HCT116 (cell line): ENCODE measurements at regions not wholly inside any gene's neighbourhood (a gene's known extent, or its start where the extent isn't known, plus 50 kb on each side); places are given as distances from the start of the nearest gene placed in this dataset.

Experiments
- ATAC-seq: fragments of 200-7000 bp; cut with Tn5 transposase; 2 replicates; pipeline ENCODE4 v1.9.1; 2020; ENCODE audit warnings: mild to moderate bottlenecking, moderate library complexity
- BruUV-seq: library from RNA; stranded (reverse); fragments of 400-500 nt; replicated peaks from 2 replicates; lab custom pipeline; 2021; lab: Mats Ljungman, UMichigan
- CTCF ChIA-PET: fragments of 300-600 bp; sonication (Branson Sonifier 250); formaldehyde crosslinking; loops from one replicate; lab custom pipeline; 2021; ENCODE audit warnings: antibody characterized with exemption; lab: Charles Lee
- POLR2A ChIA-PET: fragments of 300-600, 350-600 bp; sonication (Branson Sonifier 250); formaldehyde crosslinking; loops from one replicate; lab custom pipeline; 2021; ENCODE audit warnings: antibody characterized with exemption; lab: Charles Lee
- RAD21 ChIA-PET, 2 experiments: fragments of 300-600 bp; sonication (Branson Sonifier 250); formaldehyde crosslinking; loops; one replicate each; lab custom pipeline; 2023; ENCODE audit warnings: low total read pairs in 2 of 2; ENCODE audit not compliant: uncharacterized antibody in 2 of 2, unreplicated experiment in 2 of 2, low non-redundant PET in 1 of 2; lab: Charles Lee
- DNase-seq: peaks from one replicate; pipeline ENCODE4 v3.0.0-alpha.2; 2010; ENCODE audit warnings: low read depth, low spot score
- H2AFZ ChIP-seq: fragments of 200-600 bp; shearing (Covaris generic), sonication (generic); 2 replicates; pipeline ENCODE4 v1.6.1; 2017; ENCODE audit warnings: low read depth, mixed run types, mixed read lengths, antibody characterized with exemption, low read length; ENCODE audit not compliant: poor library complexity, severe bottlenecking
- H3K27ac ChIP-seq: 2 replicates; pipeline ENCODE4 v1.5.1; 2012; ENCODE audit warnings: low read depth, low read length
- H3K27me3 ChIP-seq: fragments of 200-600 bp; sonication (generic); 2 replicates; pipeline ENCODE4 v1.6.1; 2016; ENCODE audit warnings: mixed run types, low read length, mixed read lengths; ENCODE audit not compliant: insufficient read depth
- H3K36me3 ChIP-seq, 2 experiments: fragments of 200-500 bp in 1 of 2; fragments of 200-600 bp in 1 of 2; sonication (Bioruptor generic) in 1 of 2; sonication (generic) in 1 of 2; 2 replicates each; pipeline versions ENCODE4 v1.5.1 to v1.6.1; 2014 to 2016; ENCODE audit warnings: low read length in 2 of 2, inconsistent platforms in 1 of 2, mixed read lengths in 1 of 2, mixed run types in 1 of 2; ENCODE audit not compliant: insufficient read depth in 2 of 2, control insufficient read depth in 1 of 2
- H3K4me1 ChIP-seq, 2 experiments: fragments of 200-600 bp in 1 of 2; sonication (generic) in 1 of 2; 2 replicates each; pipeline versions ENCODE4 v1.5.1 to v1.6.1; 2012 to 2017; ENCODE audit warnings: low read length in 2 of 2, inconsistent platforms in 1 of 2, mild to moderate bottlenecking in 1 of 2, mixed read lengths in 1 of 2, mixed run types in 1 of 2, moderate library complexity in 1 of 2; ENCODE audit not compliant: insufficient read depth in 2 of 2, control insufficient read depth in 1 of 2
- H3K4me2 ChIP-seq: fragments of 200-600 bp; sonication (generic); 2 replicates; pipeline ENCODE4 v1.6.1; 2017; ENCODE audit warnings: mixed run types, low read length, mixed read lengths
- H3K4me3 ChIP-seq, 2 experiments: fragments of 200-600 bp in 1 of 2; sonication (generic) in 1 of 2; replicated peaks in 1 of 2; 2 replicates each; pipeline ENCODE4 v1.5.1; 2011 to 2016; ENCODE audit warnings: low read length in 2 of 2, control low read depth in 1 of 2, low read depth in 1 of 2, mild to moderate bottlenecking in 1 of 2, mixed read lengths in 1 of 2, mixed run types in 1 of 2
- H3K79me2 ChIP-seq: fragments of 200-600 bp; sonication (generic); 2 replicates; pipeline ENCODE4 v1.6.1; 2017; ENCODE audit warnings: mild to moderate bottlenecking, mixed run types, low read length, moderate library complexity, mixed read lengths; ENCODE audit not compliant: insufficient read depth
- H3K9ac ChIP-seq: fragments of 200-600 bp; sonication (generic); 2 replicates; pipeline ENCODE4 v1.6.1; 2016; ENCODE audit warnings: low read length, mixed read lengths
- H3K9me2 ChIP-seq: fragments of 200-600 bp; sonication (generic), shearing (Covaris generic); 2 replicates; pipeline ENCODE4 v1.6.1; 2017; ENCODE audit warnings: mixed run types, mild to moderate bottlenecking, moderate library complexity; ENCODE audit not compliant: insufficient read depth
- H3K9me3 ChIP-seq, 2 experiments: fragments of 200-500 bp in 1 of 2; fragments of 200-600 bp in 1 of 2; sonication (Bioruptor generic) in 1 of 2; sonication (generic) in 1 of 2; 2 replicates each; pipeline ENCODE4 v1.6.1; 2014 to 2017; ENCODE audit warnings: low read length in 2 of 2, mixed read lengths in 2 of 2, inconsistent platforms in 1 of 2, low read depth in 1 of 2, mild to moderate bottlenecking in 1 of 2, mixed run types in 1 of 2, moderate library complexity in 1 of 2; ENCODE audit not compliant: control insufficient read depth in 1 of 2, insufficient read depth in 1 of 2
- H4K20me1 ChIP-seq: fragments of 200-600 bp; sonication (generic), shearing (Covaris generic); 2 replicates; pipeline ENCODE4 v1.6.1; 2017; ENCODE audit warnings: mixed run types, mild to moderate bottlenecking, moderate library complexity; ENCODE audit not compliant: insufficient read depth
- ELF1 ChIP-seq: IDR thresholded peaks from 2 replicates; pipeline ENCODE4 v1.6.1; 2012; ENCODE audit warnings: low read depth, borderline replicate concordance
- JUND ChIP-seq: IDR thresholded peaks from 2 replicates; pipeline ENCODE4 v1.6.1; 2012
- POLR2AphosphoS5 ChIP-seq: IDR thresholded peaks from 2 replicates; pipeline ENCODE4 v1.6.1; 2011; ENCODE audit warnings: mild to moderate bottlenecking, low read depth, low read length, moderate library complexity
- RAD21 ChIP-seq: IDR thresholded peaks from 2 replicates; pipeline ENCODE4 v1.6.1; 2012; ENCODE audit warnings: low read depth, mild to moderate bottlenecking
- SRF ChIP-seq: IDR thresholded peaks from 2 replicates; pipeline ENCODE4 v1.6.1; 2012; ENCODE audit warnings: low read depth
- ZFX ChIP-seq: fragments of 450-650 bp; IDR thresholded peaks from 2 replicates; pipeline ENCODE4 v1.6.1; 2017
- ZNF274 ChIP-seq: fragments of 200-500 bp; sonication (Bioruptor generic); IDR thresholded peaks from 2 replicates; pipeline ENCODE4 v1.6.1; 2014; ENCODE audit warnings: mild to moderate bottlenecking, low read depth, low read length, inconsistent platforms
- intact Hi-C: fragments of 100-400 bp; cut with micrococcal nuclease; formaldehyde crosslinking; loops from 2 replicates; pipeline ENCODE4 v1.10.0; 2022
- TF ChIP-seq, protein P1 (sequence below), 3 experiments: fragments of 200-600 bp in 1 of 3; sonication (generic) in 1 of 3; IDR thresholded peaks in 2 of 3; conservative IDR thresholded peaks in 1 of 3; 2 replicates each; pipeline ENCODE4 v1.5.1; 2012 to 2017; ENCODE audit warnings: low read depth in 2 of 3, low read length in 2 of 3, antibody characterized with exemption in 1 of 3, borderline replicate concordance in 1 of 3, control low read depth in 1 of 3, mild to moderate bottlenecking in 1 of 3, mixed read lengths in 1 of 3, mixed run types in 1 of 3, moderate library complexity in 1 of 3; ENCODE audit not compliant: insufficient read depth in 1 of 3
- TF ChIP-seq, protein P2 (sequence below): IDR thresholded peaks from 2 replicates; pipeline ENCODE4 v1.6.1; 2011; ENCODE audit warnings: mild to moderate bottlenecking, low read length, moderate library complexity; ENCODE audit not compliant: insufficient replicate concordance; ENCODE audit errors: extremely low read depth
- TF ChIP-seq, protein P3 (sequence below): IDR thresholded peaks from 2 replicates; pipeline ENCODE4 v1.6.1; 2012

DNA sequence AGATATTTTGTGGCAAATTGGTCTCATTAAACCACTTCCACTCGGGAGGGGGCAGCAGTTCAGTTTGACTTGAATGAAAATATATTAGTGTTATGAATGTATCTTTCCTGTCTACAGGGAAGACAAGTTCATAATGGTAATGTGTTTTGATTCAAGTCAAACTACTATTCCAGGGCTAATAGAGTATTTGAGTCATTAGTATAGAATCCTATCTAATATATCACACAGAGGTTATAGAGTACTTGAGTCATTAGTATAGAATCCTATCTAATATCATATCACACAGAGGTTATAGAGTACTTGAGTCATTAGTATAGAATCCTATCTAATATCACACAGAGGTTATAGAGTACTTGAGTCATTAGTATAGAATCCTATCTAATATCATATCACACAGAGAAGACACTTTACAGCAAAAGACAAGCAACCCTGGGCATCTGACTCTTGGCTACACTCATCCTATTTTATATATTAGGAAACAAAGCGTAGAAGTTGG, 199.7 kb upstream of the MAGI2 start:
- Histone ChIP-seq H3K4me1 (0 out of 4 replicates have a peak, but pooled peaks cover 0 to 3% of the 10 kb centered on the region in 2 experiments), H4K20me1 (no peaks in the 10 kb centered on the region), H3K9me2 (no peaks in the 10 kb centered on the region), H3K27ac (no peak overlapping the region), H2AFZ (peak overlapping the region; percentile 27), H3K27me3 (no peaks in the 10 kb centered on the region), H3K9me3 (no peaks in the 10 kb centered on the region), H3K36me3 (no peaks in the 10 kb centered on the region), H3K9ac (no peak overlapping the region), H3K4me3 (no peak overlapping the region), H3K4me2 (no peak overlapping the region), H3K79me2 (no peaks in the 10 kb centered on the region)
- DNase-seq (no peak), ATAC-seq (no peak)
- BruUV-seq, result no TSS peak
- no peak for TF ChIP-seq POLR2AphosphoS5
- TF ChIP-seq JUND, result no peak
- TF ChIP-seq, protein P1, sequence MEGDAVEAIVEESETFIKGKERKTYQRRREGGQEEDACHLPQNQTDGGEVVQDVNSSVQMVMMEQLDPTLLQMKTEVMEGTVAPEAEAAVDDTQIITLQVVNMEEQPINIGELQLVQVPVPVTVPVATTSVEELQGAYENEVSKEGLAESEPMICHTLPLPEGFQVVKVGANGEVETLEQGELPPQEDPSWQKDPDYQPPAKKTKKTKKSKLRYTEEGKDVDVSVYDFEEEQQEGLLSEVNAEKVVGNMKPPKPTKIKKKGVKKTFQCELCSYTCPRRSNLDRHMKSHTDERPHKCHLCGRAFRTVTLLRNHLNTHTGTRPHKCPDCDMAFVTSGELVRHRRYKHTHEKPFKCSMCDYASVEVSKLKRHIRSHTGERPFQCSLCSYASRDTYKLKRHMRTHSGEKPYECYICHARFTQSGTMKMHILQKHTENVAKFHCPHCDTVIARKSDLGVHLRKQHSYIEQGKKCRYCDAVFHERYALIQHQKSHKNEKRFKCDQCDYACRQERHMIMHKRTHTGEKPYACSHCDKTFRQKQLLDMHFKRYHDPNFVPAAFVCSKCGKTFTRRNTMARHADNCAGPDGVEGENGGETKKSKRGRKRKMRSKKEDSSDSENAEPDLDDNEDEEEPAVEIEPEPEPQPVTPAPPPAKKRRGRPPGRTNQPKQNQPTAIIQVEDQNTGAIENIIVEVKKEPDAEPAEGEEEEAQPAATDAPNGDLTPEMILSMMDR (IDR thresholded peaks at IDR 0.05 in 2 of 3, conservative IDR thresholded peaks at IDR 0.05 in 1 of 3; ENCODE audit: borderline replicate concordance in 1 of 3, insufficient read depth in 1 of 3, low read depth in 2 of 3, low read length in 2 of 3), result no peak
- no peak for TF ChIP-seq SRF
- TF ChIP-seq, protein P2, sequence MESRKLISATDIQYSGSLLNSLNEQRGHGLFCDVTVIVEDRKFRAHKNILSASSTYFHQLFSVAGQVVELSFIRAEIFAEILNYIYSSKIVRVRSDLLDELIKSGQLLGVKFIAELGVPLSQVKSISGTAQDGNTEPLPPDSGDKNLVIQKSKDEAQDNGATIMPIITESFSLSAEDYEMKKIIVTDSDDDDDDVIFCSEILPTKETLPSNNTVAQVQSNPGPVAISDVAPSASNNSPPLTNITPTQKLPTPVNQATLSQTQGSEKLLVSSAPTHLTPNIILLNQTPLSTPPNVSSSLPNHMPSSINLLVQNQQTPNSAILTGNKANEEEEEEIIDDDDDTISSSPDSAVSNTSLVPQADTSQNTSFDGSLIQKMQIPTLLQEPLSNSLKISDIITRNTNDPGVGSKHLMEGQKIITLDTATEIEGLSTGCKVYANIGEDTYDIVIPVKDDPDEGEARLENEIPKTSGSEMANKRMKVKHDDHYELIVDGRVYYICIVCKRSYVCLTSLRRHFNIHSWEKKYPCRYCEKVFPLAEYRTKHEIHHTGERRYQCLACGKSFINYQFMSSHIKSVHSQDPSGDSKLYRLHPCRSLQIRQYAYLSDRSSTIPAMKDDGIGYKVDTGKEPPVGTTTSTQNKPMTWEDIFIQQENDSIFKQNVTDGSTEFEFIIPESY, result no peak
- TF ChIP-seq, protein P3, sequence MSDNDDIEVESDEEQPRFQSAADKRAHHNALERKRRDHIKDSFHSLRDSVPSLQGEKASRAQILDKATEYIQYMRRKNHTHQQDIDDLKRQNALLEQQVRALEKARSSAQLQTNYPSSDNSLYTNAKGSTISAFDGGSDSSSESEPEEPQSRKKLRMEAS, result no peak
- no peak for TF ChIP-seq ZNF274
- no peak for TF ChIP-seq ELF1
- TF ChIP-seq ZFX, result no peak
- no peak for TF ChIP-seq RAD21
- ChIA-PET POLR2A (no interaction called here), RAD21 (no interaction called here), CTCF (interaction anchor here (0.9 kb wide), 1 partner anchor 387 kb away, joined by 3 read pairs; no protein-coding TSS in a partner anchor)
- intact Hi-C loops, result no loop called here
